NCI-H510A (cell line): ENCODE measurements at regions not wholly inside any gene's neighbourhood (a gene's known extent, or its start where the extent isn't known, plus 50 kb on each side); places are given as distances from the start of the nearest gene placed in this dataset.

Experiments
- DNase-seq: peaks from one replicate; lab custom pipeline; 2025; lab: John Stamatoyannopoulos, UW

GRCh38 chr2:192381082-192381481 lies 186.3 kb upstream of the TMEFF2 start:
- no peak for DNase-seq

DNA sequence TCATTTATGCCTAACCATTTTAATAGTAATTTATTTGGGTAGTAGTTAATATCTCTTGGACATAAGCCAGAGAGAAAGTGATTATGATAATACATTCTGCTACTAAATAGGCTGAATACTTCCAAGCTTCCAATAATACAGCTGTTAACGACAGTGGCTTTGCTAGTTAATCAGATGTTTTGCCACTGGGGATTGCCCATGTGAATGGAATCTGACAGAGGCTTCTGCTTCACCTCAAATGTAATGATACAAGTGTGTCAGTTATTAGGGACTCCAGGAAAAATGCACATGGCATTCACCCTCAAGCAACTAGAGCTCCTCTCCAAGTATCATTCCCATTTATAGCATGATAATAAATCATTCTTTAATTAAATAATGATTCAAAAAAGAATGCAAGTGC lies 185.0 kb upstream of the TMEFF2 start:
- no peak for DNase-seq

DNA sequence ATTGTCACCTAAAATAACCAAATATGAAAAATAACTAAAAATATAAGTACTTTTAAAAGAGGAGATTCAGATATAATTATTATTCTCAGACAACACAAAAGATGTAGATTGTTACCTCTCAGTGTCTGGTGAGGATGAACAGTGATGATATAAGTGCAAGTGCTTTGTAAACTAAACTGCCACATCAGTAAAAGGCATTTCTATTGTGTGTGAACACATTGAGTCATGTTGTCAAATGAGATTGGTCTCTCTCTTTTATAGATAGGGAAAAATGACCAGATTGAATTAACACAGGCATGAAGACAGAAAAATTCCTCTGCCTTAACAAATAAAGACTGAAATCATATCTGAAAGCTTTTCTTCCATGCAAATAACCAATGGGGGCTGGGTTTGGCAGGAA lies 182.4 kb upstream of the TMEFF2 start:
- DNase-seq = no peak

DNA sequence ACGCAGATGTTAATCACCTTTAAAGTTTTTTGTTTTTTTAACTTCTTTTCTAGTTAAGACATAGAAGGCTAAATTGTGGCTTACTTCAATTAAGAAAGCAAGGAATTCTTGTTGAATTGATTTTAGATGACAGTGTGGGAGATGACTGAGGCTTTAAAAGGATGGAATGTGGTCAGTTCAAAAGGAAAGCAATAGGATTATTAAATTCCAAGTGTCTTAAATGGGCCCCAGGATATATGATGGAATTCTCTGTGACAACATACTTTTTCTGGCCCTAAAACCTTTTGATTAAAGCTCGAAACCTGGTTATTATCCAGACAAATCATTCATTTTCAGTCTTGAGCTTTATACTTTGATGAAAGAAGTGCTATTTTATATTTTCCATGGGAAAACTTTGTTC lies 179.0 kb upstream of the TMEFF2 start:
- DNase-seq = no peak

GRCh38 chr2:192373221-192373620 lies 178.5 kb upstream of the TMEFF2 start:
- no peak for DNase-seq

GRCh38 chr2:192369969-192370368 lies 175.2 kb upstream of the TMEFF2 start:
- no peak for DNase-seq

GRCh38 chr2:192357217-192357616 lies 162.5 kb upstream of the TMEFF2 start:
- no peak for DNase-seq

GRCh38 chr2:192354512-192355244 lies 159.9 kb upstream of the TMEFF2 start:
- DNase-seq = no peak

DNA sequence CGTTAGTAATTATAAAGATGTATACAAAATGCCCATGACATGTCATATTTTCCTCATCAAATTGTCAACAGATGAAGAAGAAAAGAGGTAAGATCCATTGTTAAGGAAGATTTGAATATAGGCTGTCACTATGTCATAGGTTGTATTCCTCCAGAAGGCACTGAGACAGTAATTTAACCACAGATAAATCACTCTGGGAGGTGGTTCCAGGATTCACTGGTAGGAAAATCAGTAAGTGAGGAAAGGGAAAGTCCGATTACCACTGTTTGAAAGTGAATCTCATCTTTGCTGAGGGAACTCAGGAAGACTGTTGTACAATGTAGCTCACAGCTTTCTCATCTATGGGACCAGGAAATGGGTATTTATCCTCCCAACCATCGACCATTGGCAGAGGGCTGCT lies 152.8 kb upstream of the TMEFF2 start:
- DNase-seq = no peak

- DNase-seq = no peak
These were observed 150.6 kb upstream of the TMEFF2 start for GRCh38 chr2:192345287-192345686.

DNA sequence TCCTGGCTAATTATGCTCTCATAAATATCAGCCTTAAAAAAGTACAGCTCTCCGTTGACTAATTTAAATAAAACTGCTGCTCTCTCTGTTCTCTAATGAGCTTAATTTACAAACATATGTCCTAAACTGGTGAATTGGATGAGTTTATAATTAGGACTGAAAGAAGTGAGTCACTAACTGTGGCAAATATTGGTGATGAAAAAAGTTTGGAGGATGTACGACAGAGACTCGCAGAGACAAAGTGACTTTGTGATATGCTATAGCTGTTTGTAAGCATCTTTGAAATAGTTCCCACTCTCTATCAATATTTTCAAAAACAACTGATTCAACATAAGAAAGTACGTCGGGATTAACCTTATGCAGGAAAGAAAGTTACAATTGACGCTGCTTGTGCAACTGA lies 138.9 kb upstream of the TMEFF2 start:
- no peak for DNase-seq

GRCh38 chr2:192328297-192328696 lies 133.6 kb upstream of the TMEFF2 start:
- no peak for DNase-seq

- DNase-seq = no peak
These were observed 132.8 kb upstream of the TMEFF2 start for GRCh38 chr2:192327576-192327975.

- DNase-seq = no peak
These were observed 120.8 kb upstream of the TMEFF2 start for GRCh38 chr2:192315543-192315942.

DNA sequence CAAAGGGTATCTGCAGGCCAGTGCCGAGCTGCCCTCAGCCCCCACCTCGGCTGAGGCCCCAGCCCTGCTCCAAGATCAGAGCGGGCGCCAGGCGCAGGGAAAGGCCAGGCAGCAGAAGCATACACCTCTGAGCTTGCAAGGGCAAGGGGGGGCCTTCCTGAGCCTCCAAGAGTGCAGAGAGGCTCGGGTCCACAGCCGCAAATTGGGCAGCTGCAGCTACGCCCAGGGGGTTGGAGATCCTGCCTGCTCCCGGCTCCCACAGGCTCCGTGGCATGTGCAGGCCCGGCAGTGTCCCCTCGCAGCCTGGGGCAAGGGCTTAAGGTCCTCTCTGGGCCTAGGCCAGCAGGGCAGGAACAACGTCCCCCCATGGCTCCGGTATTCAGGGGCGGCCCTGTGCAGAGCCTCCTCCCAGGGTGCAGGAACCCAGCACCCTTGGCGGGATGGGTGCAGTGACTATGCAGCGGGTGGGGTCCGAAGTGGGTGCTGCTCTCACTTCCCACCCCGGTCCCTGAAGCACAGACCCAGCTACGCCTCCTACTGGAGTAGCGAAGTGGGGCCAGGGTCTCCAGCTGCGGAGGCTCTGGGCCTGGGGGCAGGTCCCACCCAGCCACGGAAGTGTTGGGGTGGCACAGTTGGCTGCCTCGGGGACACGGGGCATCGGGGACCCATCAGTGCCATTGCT lies 120.2 kb upstream of the TMEFF2 start:
- no peak for DNase-seq

- DNase-seq = no peak
These were observed 119.0 kb upstream of the TMEFF2 start for GRCh38 chr2:192313773-192314172.

DNA sequence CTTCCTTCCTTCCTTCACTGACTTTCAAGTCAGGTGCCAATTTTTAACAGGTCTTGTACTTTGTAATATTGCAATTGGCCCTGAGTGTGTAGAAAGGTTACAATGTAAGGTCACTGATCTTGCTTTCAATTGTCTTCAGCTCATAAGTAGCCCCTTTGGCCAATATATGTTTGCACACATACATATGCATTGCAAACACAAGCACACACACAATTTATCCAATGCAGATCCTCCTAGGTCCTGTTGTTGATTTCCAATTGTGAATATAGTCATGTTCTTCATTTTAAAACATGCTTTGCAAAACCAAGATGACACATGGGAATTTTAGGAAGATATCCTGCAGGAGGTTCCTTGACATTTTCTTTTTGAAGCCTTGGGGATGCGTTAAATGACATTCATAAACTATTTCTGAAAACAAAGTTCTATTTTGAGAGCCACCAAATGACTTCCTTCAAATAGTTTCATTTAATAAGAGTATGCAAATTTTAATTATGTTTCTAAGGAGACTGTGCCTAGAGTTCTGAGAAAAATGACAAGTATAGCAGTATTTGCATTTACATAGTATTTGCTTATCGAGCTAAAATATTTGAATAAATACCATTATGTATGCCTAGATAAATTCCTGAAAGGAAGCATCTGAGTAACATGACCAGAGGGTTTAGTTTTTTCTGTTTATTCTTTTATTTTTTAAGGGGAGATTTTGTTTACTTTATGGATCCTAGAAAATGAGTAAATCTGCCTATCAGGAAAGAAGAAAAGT lies 117.1 kb upstream of the TMEFF2 start:
- DNase-seq = no peak

DNA sequence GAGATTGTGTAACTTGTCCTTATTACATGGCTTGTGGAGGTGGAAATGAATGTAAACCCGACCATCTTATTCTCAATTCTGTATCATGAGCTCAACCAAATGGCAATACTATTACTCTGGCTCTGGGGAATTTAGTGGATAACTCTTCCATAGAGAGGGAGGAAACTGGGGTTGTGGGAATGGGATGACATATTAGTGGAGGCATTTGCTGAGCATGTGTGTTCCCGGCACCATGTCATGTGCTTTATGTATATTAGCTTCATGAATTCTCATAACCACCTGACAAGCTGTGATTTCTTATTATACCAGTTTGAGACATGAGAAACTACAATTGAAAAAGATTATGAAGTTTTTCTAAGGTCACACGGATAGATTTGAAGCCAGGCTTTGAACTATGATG lies 112.8 kb upstream of the TMEFF2 start:
- no peak for DNase-seq

DNA sequence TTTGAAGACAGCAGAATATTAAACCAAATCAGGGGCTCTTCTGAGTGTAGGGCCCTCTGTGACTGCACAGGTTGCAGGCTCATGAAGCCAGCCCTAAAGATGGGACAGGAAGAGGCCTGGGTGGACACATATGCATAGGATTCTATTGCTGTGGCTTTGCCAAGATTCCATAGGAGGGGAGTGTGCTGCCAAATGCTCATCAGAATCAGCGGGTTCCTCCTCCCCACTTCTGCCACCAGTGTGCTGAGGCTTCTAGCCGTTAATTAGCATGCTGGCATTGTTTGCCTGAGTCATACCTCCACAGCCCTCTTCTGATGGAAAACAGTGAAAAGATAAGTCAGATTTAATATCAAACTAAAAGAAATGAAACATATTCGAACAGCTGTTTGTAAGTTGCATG lies 103.9 kb upstream of the TMEFF2 start:
- no peak for DNase-seq

DNA sequence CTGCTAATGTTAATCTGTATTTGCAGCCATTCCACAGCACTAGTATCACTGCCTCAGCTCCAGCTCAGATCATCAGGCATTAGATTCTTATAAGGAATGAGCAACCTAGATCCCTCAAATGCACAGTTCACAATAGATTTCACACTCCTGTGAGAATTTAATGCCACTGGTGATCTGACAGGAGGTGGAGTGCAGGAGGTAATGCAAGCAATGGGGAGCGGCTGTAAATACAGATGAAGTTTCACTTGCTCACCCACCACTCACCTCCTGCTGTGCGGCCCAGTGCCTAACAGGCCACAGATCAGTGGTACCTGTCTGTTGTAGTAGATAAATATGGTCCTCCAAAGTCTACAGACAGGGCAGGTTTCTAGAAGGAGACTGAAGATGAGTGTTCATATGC lies 97.7 kb upstream of the TMEFF2 start:
- no peak for DNase-seq

GRCh38 chr2:192288295-192288694 lies 93.6 kb upstream of the TMEFF2 start:
- DNase-seq = no peak

DNA sequence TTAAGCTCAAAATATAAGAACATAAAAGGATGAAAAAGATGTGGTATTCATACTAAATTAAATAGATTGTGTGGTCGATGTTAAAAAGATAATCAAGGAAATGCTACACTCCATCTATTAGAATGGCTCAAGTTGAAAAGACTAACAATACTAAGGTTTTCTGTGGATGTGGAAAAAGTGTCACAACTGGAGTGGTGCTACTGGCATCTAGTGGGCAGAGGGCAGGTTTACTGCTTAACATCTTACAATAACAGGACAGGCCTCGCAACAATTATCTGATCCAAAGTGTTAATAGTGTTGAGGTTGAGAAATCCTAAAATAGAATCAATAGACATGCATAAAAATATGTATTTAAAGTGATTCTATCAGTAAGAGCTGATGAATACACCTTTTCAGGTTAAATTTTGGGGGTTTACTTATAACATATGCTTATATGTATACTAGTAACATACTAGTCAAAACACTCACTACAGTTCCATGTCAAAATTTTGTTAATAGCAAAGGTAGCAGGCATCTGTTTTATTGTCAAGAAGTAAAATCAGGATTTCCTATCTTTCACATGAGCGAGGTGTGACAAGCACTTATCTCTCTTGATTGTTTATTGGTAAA lies 91.5 kb upstream of the TMEFF2 start:
- no peak for DNase-seq

- no peak for DNase-seq
These were observed 88.7 kb upstream of the TMEFF2 start for GRCh38 chr2:192283450-192283849.
